ENCODE measurements at regions not wholly inside any gene's neighbourhood (a gene's known extent, or its start where the extent isn't known, plus 50 kb on each side); places are given as distances from the start of the nearest gene placed in this dataset.

- TF ChIP-seq CTCF (IDR thresholded peaks at IDR 0.05) (no peak), USF2 (IDR thresholded peaks at IDR 0.05; ENCODE audit: borderline replicate concordance, low read depth, low read length) (no peak), RAD21 (IDR thresholded peaks at IDR 0.05; ENCODE audit: low read length) (no peak), RFX5 (IDR thresholded peaks at IDR 0.05; ENCODE audit: low read length) (no peak), EZH2phosphoT487 (IDR thresholded peaks at IDR 0.05; ENCODE audit: borderline replicate concordance, low read depth) (no peak)
These were observed 629.9 kb downstream of the CCDC171 start for GRCh38 chr9:16182784-16183183.

Data from SK-N-SH (cell line).